B cell (primary cell): ENCODE measurements at regions not wholly inside any gene's neighbourhood (a gene's known extent, or its start where the extent isn't known, plus 50 kb on each side); places are given as distances from the start of the nearest gene placed in this dataset.

Source experiments
- ATAC-seq: fragments of 200-7000 bp; cut with Tn5 transposase; one replicate; pipeline ENCODE4 v1.10.0; 2021; ENCODE audit warnings: low read depth, mild to moderate bottlenecking, moderate number of reproducible peaks, moderate library complexity
- CTCF ChIA-PET: fragments of 350-600 bp; sonication (Branson Sonifier 250); formaldehyde crosslinking; loops from one replicate; lab custom pipeline; 2021; ENCODE audit warnings: antibody characterized with exemption, inconsistent platforms; lab: Charles Lee
- POLR2A ChIA-PET: fragments of 350-600 bp; sonication (Branson Sonifier 250); formaldehyde crosslinking; loops from one replicate; lab custom pipeline; 2021; ENCODE audit warnings: antibody characterized with exemption; lab: Charles Lee
- DNase-seq: peaks from one replicate; pipeline ENCODE4 v3.0.0; 2013
- H2AFZ ChIP-seq: 2 replicates; pipeline ENCODE4 v1.6.1; 2012; ENCODE audit warnings: mild to moderate bottlenecking, low read depth, low read length; ENCODE audit not compliant: insufficient read depth, poor library complexity, severe bottlenecking
- H3K27ac ChIP-seq, 2 donors: 1 replicate in 1 of 2; 2 replicates in 1 of 2; pipeline ENCODE4 v1.5.1; 2012 to 2013; ENCODE audit warnings: low read length in 2 of 2, mild to moderate bottlenecking in 2 of 2, moderate library complexity in 1 of 2
- H3K27me3 ChIP-seq, 4 experiments: fragments of 200-600 bp in 1 of 4; sonication (generic) in 1 of 4; replicated peaks in 1 of 4; 1 replicate in 2 of 4; 2 replicates in 2 of 4; pipeline versions ENCODE4 v1.6.1 to v1.7.0; 2013 to 2016; ENCODE audit warnings: low read length in 3 of 4, mild to moderate bottlenecking in 2 of 4, mixed read lengths in 1 of 4, moderate library complexity in 1 of 4; ENCODE audit not compliant: insufficient read depth in 4 of 4, control insufficient read depth in 3 of 4; ENCODE audit errors: control extremely low read depth in 1 of 4
- H3K36me3 ChIP-seq, 2 experiments: replicated peaks in 1 of 2; 1 replicate in 1 of 2; 2 replicates in 1 of 2; pipeline versions ENCODE4 v1.6.1 to v1.7.1; 2013; ENCODE audit warnings: low read length in 1 of 2; ENCODE audit not compliant: insufficient read depth in 2 of 2, control insufficient read depth in 1 of 2; ENCODE audit errors: control extremely low read depth in 1 of 2, extremely low read depth in 1 of 2
- H3K4me1 ChIP-seq, 2 donors: fragments of 200-600 bp in 1 of 2; sonication (generic) in 1 of 2; 1 replicate in 1 of 2; 2 replicates in 1 of 2; pipeline versions ENCODE4 v1.5.1 to v1.6.1; 2013 to 2017; ENCODE audit warnings: low read length in 2 of 2; ENCODE audit not compliant: control insufficient read depth in 2 of 2, insufficient read depth in 2 of 2
- H3K4me2 ChIP-seq: replicated peaks from 2 replicates; pipeline ENCODE3; 2012; ENCODE audit warnings: mild to moderate bottlenecking, low read depth, low read length; ENCODE audit not compliant: poor library complexity, severe bottlenecking
- H3K4me3 ChIP-seq, 5 experiments: fragments of 200-600 bp in 1 of 5; sonication (generic) in 1 of 5; 1 replicate in 3 of 5; 2 replicates in 2 of 5; pipeline versions ENCODE4 v1.5.1 to v1.7.0; 2011 to 2016; ENCODE audit warnings: low read length in 4 of 5, mild to moderate bottlenecking in 4 of 5, low read depth in 2 of 5, control low read depth in 1 of 5, moderate library complexity in 1 of 5; ENCODE audit not compliant: insufficient read depth in 1 of 5; ENCODE audit errors: control extremely low read depth in 1 of 5, extremely low read depth in 1 of 5
- H3K79me2 ChIP-seq: fragments of 200-600 bp; sonication (generic); one replicate; pipeline ENCODE4 v1.6.0; 2016; ENCODE audit warnings: low read length; ENCODE audit not compliant: control insufficient read depth, insufficient read depth
- H3K9ac ChIP-seq: fragments of 200-600 bp; sonication (generic); 2 replicates; pipeline ENCODE4 v1.6.1; 2017; ENCODE audit warnings: mild to moderate bottlenecking, low read length, moderate library complexity
- H3K9me3 ChIP-seq, 3 donors: one replicate each; pipeline versions ENCODE4 v1.6.1 to v1.7.1; 2013; ENCODE audit warnings: low read length in 2 of 3; ENCODE audit not compliant: control insufficient read depth in 2 of 3, insufficient read depth in 1 of 3; ENCODE audit errors: control extremely low read depth in 1 of 3
- H4K20me1 ChIP-seq: 2 replicates; pipeline ENCODE4 v1.6.0; 2012; ENCODE audit warnings: mild to moderate bottlenecking, low read length; ENCODE audit not compliant: insufficient read depth, control insufficient read depth, poor library complexity, severe bottlenecking
- H3K27ac Mint-ChIP-seq: one replicate; pipeline ENCODE4 v1.8.0; 2021; ENCODE audit warnings: mixed read lengths
- H3K27me3 Mint-ChIP-seq: one replicate; pipeline ENCODE4 v1.8.0; 2021; ENCODE audit warnings: mixed read lengths
- H3K4me1 Mint-ChIP-seq: one replicate; pipeline ENCODE4 v1.8.0; 2021; ENCODE audit warnings: mixed read lengths
- H3K4me3 Mint-ChIP-seq: one replicate; pipeline ENCODE4 v1.8.0; 2021; ENCODE audit warnings: mixed read lengths
- H3K9me3 Mint-ChIP-seq: one replicate; pipeline ENCODE4 v1.8.0; 2022; ENCODE audit warnings: mixed read lengths; ENCODE audit not compliant: insufficient read depth
- CTCF ChIP-seq: fragments of 200-600 bp; IDR thresholded peaks from one replicate; pipeline ENCODE4 v1.8.0; 2022; ENCODE audit warnings: antibody characterized with exemption, mild to moderate bottlenecking
- EZH2 ChIP-seq: IDR thresholded peaks from 2 replicates; pipeline ENCODE4 v1.6.1; 2012; ENCODE audit warnings: borderline replicate concordance, low read depth, mild to moderate bottlenecking, moderate library complexity, low read length; ENCODE audit not compliant: insufficient read depth, poor library complexity, severe bottlenecking
- WGBS: methylation state at CpG from one replicate; pipeline ENCODE4 v1.1.5; 2013; ENCODE audit warnings: missing lambda C conversion rate; ENCODE audit not compliant: insufficient coverage; 5-methylcytosine and 5-hydroxymethylcytosine counted together
- intact Hi-C: fragments of 100-400 bp; cut with micrococcal nuclease; formaldehyde crosslinking; loops from one replicate; pipeline ENCODE4 v1.10.0; 2022

- no peak overlapping the region for H3K27ac ChIP-seq
- H2AFZ ChIP-seq: no peak overlapping the region
- peaks cover 0 to 29% (median 0%) of the 10 kb centered on the region in 3 donors for H3K9me3 ChIP-seq
- WGBS: 91% methylated on average over 11 of the region's 11 CpGs
- H3K27me3 Mint-ChIP-seq: no peaks in the 10 kb centered on the region
- H3K9me3 Mint-ChIP-seq: no peaks in the 10 kb centered on the region
- intact Hi-C loops: no loop called here
- no peak overlapping the region for H3K4me2 ChIP-seq
- H3K27ac Mint-ChIP-seq: no peak overlapping the region
- ATAC-seq: no peak
- no peak overlapping the region for H3K4me3 ChIP-seq
- TF ChIP-seq CTCF: no peak
- no peak for TF ChIP-seq EZH2
- no peaks in the 10 kb centered on the region for H4K20me1 ChIP-seq
- CTCF ChIA-PET: no interaction called here
- no peaks in the 10 kb centered on the region for H3K4me1 ChIP-seq
- H3K4me3 Mint-ChIP-seq: no peak overlapping the region
- no peak for DNase-seq
- H3K9ac ChIP-seq: no peak overlapping the region
- H3K4me1 Mint-ChIP-seq: no peaks in the 10 kb centered on the region
- POLR2A ChIA-PET: no interaction called here
- H3K27me3 ChIP-seq: no peaks in the 10 kb centered on the region
- no peaks in the 10 kb centered on the region for H3K36me3 ChIP-seq
- no peaks in the 10 kb centered on the region for H3K79me2 ChIP-seq
Observed at GRCh38 chr5:2387250-2387633, 364.2 kb downstream of the IRX2 start.

- ChIA-PET CTCF (no interaction called here), POLR2A (no interaction called here)
- no peak for DNase-seq
- no peak overlapping the region for H3K4me2 ChIP-seq
- no peaks in the 10 kb centered on the region for H3K79me2 ChIP-seq
- no peak for TF ChIP-seq CTCF
- TF ChIP-seq EZH2: no peak
- H3K36me3 ChIP-seq: no peaks in the 10 kb centered on the region
- Mint-ChIP-seq H3K27ac (no peak overlapping the region), H3K27me3 (no peaks in the 10 kb centered on the region), H3K4me1 (no peaks in the 10 kb centered on the region), H3K4me3 (no peak overlapping the region), H3K9me3 (no peaks in the 10 kb centered on the region)
- no peaks in the 10 kb centered on the region for H3K4me1 ChIP-seq
- H2AFZ ChIP-seq: no peak overlapping the region
- no CpG with 5 or more reads among the region's 3 CpGs for WGBS
- no peak overlapping the region for H3K4me3 ChIP-seq
- H3K9me3 ChIP-seq: peaks cover 0 to 40% (median 0%) of the 10 kb centered on the region in 3 donors
- intact Hi-C loops: no loop called here
- ATAC-seq: no peak
- no peak overlapping the region for H3K27ac ChIP-seq
- H4K20me1 ChIP-seq: no peaks in the 10 kb centered on the region
- no peak overlapping the region for H3K9ac ChIP-seq
- H3K27me3 ChIP-seq: no peaks in the 10 kb centered on the region
Observed at GRCh38 chr5:2385818-2386217, 365.7 kb downstream of the IRX2 start.
